ENCODE measurements at regions not wholly inside any gene's neighbourhood (a gene's known extent, or its start where the extent isn't known, plus 50 kb on each side); places are given as distances from the start of the nearest gene placed in this dataset.

DNA sequence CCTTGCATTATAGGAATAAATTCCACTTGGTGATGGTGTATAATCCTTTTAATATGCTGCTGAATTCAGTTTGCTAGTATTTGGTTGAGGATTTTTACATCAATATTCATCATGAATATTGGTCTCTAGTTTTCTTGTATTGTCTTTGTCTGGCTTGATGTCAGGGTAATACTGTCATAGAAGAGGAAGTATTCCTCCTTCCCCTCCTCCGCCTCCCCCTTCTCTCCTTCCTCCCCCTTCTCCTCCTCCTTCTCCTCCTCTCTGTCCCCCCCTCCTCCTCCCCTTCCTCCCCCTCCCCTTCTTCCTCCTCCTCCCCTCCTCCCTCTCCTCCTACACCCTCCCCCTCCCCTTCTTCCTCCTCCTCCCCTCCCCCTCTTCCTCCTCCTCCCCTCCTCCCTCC, 65.8 kb downstream of the RGS12 start:
- DNase-seq (ENCODE audit: low spot score): no peak
- TF ChIP-seq, protein P1, sequence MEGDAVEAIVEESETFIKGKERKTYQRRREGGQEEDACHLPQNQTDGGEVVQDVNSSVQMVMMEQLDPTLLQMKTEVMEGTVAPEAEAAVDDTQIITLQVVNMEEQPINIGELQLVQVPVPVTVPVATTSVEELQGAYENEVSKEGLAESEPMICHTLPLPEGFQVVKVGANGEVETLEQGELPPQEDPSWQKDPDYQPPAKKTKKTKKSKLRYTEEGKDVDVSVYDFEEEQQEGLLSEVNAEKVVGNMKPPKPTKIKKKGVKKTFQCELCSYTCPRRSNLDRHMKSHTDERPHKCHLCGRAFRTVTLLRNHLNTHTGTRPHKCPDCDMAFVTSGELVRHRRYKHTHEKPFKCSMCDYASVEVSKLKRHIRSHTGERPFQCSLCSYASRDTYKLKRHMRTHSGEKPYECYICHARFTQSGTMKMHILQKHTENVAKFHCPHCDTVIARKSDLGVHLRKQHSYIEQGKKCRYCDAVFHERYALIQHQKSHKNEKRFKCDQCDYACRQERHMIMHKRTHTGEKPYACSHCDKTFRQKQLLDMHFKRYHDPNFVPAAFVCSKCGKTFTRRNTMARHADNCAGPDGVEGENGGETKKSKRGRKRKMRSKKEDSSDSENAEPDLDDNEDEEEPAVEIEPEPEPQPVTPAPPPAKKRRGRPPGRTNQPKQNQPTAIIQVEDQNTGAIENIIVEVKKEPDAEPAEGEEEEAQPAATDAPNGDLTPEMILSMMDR (IDR thresholded peaks at IDR 0.05): no peak

DNA sequence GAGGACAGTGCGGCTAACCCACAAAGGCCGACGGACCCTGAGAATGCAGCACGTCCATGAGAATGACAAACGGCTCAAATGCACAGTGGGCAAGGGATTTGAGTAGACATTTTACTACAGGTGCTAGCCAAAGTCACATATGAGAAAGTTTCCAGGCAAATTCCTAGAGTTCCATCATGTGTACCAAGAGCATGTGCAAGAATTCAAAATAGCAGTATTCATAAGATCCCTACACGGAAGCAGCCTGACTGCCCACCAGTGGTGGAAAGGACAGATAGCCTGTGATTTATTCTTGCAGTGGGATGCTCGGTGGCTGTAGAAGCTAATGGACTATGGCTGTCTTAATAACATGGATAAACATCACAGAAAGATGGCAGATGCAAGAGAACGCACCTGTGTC, 68.0 kb downstream of the RGS12 start:
- ATAC-seq (ENCODE audit: low FRiP score) (no peak), DNase-seq (ENCODE audit: low spot score) (no peak)
- TF ChIP-seq, protein P1 (IDR thresholded peaks at IDR 0.05): no peak

More for the DNA sequence above, 65.8 kb downstream of the RGS12 start:
- no peak for ATAC-seq (ENCODE audit: low FRiP score)

DNA sequence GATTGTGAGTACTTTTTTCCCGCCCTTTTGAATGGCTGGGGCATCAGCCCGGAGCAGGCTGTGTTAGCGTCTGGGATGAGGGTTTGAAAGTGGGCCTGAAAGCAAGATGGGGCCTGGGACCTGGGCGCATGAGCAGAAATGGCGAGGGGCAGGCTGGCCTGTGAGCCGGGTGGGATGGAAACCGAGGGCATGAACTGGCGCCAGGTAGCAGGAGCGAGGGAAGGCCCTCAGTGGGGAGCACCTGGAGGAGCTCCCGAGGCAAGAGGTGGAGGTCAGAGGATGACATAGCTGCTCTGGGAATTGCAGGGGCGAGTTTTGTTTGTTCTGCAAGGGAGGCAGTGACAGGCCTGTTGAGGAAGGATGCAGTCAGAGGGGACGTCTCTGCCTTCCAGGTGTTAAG, 68.6 kb downstream of the RGS12 start:
- DNase-seq (ENCODE audit: low spot score) (no peak), ATAC-seq (ENCODE audit: low FRiP score) (no peak)
- TF ChIP-seq, protein P1 (IDR thresholded peaks at IDR 0.05): no peak

DNA sequence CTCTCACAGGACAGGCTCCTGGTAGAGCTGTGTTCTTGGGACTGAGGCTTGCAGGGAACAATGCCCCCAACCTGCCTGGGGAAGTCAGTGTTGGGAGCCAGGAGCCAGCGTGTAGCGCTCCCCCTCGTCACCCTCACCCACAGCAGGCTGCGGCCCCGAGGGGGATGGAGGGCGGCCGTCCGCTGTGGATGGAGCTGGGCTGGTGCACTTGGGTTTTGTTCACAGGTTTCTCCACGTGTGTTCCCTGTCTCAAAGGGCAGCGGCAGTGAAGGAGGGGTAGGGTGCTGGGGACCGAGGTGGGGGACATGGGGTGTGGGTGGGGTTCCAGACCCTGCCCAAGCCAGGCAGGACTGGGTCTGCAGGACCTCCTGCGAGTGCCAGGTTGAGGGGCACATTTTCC, 69.1 kb downstream of the RGS12 start:
- DNase-seq (ENCODE audit: low spot score) (no peak), ATAC-seq (ENCODE audit: low FRiP score) (peak; percentile 12)
- TF ChIP-seq, protein P1 (IDR thresholded peaks at IDR 0.05): no peak

DNA sequence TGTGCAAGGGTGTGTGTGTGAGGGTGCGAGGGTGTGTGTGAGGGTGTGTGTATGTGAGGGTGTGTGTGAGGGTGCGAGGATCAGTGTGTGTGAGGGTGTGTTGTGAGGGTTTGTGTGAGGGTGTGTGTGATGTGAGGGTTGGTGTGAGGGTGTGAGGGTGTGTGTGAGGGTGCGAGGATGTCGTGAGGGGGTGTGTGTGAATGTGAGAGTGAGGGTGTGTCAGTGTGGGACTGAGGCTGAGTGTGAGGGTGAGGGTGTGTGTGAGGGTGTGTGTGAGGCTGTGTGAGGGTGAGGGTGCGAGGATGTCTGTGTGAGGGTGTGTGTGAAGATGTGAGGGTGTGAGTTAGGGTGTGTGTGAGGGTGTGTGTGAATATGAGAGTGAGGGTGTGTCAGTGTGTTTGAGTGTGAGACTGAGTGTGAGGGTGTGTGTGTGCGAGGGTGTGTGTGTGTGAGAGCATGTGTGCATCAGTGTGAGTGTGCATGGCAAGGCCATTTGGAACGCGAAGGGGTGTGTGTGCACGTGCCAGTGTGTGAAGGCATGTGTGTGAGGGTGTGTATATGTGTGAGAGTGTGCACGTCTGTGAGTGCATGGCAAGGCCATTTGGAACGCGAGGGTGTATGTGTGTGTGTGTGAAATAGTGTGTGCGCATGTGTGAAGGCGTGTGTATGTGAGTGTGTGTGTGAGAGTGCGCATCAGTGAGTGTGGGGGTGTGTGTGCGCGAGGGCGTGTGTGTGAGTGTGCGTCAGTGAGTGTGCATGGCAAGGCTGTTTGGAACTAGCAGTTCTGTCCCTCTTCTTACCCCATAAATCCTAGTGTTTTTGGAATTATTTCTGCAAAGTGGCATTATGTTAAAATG, 69.8 kb downstream of the RGS12 start:
- DNase-seq (ENCODE audit: low spot score) (no peak), ATAC-seq (ENCODE audit: low FRiP score) (no peak)

DNA sequence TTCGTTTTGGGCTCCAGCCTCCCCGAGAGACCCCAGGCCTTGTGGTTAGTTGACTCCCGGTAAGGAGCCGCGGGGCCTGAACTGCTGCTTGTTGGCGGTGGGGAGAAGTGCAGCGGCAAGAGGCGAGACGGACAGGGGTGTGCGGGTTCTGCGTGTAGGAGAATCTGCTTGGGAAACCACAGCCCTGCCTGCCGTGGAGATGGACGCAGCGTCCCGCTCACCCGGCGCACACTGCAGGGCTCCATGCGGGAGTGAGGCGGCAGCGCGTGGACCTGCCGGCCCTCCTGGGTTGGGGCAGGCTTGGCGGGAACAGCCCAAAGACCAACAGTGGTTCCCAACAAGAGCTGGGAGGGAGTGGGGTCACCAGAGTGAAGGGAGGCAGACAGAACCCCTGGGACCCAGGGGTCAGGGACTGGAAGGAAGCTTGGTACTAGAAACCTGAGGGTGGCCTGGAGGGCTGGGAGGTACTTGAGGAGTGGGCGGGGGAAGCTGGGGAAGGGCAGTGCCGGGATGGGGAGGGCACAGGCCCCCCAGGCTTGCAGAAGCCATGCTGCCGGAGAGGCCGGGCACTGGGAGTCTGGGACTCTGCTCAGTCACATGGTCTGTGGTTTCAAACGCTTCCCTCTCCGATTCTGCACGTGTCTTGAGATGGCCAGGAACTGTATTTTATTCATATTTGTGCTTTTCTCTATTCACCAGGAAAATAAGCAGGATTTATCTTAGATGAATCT, 70.8 kb downstream of the RGS12 start:
- no peak for DNase-seq (ENCODE audit: low spot score)
- ATAC-seq (ENCODE audit: low FRiP score): no peak
- TF ChIP-seq, protein P1 (IDR thresholded peaks at IDR 0.05): no peak

More for the DNA sequence above, 69.8 kb downstream of the RGS12 start:
- TF ChIP-seq, protein P1 (IDR thresholded peaks at IDR 0.05): no peak
